SH-SY5Y (cell line): ENCODE measurements at regions not wholly inside any gene's neighbourhood (a gene's known extent, or its start where the extent isn't known, plus 50 kb on each side); places are given as distances from the start of the nearest gene placed in this dataset.

Experiments used
- GATA2 ChIP-seq: IDR thresholded peaks from 2 replicates; pipeline ENCODE4 v1.6.1; 2011; ENCODE audit warnings: mild to moderate bottlenecking, low read depth, low read length
- GATA3 ChIP-seq: IDR thresholded peaks from 2 replicates; pipeline ENCODE4 v1.6.1; 2011; ENCODE audit warnings: low read depth, mild to moderate bottlenecking, low read length, moderate library complexity

DNA sequence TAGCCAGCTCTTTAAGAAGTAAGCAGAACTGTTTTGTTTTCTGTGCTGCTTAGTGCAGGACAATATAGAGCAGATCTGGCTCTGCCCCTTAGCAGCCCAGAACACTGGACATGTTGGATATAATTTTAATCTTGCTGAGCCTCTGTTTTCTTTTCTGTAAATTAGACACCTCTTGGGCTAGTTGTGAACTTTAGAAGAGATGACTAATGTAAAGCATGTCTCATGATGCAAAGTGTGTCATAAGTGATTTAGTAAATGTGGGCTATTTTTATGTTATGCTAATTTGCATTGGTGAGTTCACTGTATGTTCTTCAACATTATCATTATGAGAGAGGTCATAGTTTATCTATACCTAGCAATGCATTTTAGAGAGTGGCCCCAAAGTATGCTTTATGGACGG is 156.1 kb upstream of the ADAMTSL1 start:
- TF ChIP-seq GATA3 (no peak), GATA2 (no peak)
